WERI-Rb-1 (cell line): ENCODE measurements at regions not wholly inside any gene's neighbourhood (a gene's known extent, or its start where the extent isn't known, plus 50 kb on each side); places are given as distances from the start of the nearest gene placed in this dataset.
A peak's percentile ranks its signal among the peaks of the same experiment; 100 is the strongest.

Experiments used
- DNase-seq: peaks from one replicate; pipeline ENCODE4 v3.0.0-alpha.2; 2020
- H3K27ac ChIP-seq: fragments of 250-450 bp; sonication (Bioruptor Pico); 2 replicates; pipeline ENCODE4 v1.5.1; 2020; ENCODE audit warnings: mild to moderate bottlenecking, moderate library complexity
- H3K27me3 ChIP-seq: fragments of 250-450 bp; sonication (Bioruptor Pico); 2 replicates; pipeline ENCODE4 v1.5.1; 2021; ENCODE audit warnings: mild to moderate bottlenecking, low read depth, moderate library complexity; ENCODE audit not compliant: insufficient read depth, severe bottlenecking
- H3K36me3 ChIP-seq: fragments of 250-450 bp; sonication (Bioruptor Pico); 2 replicates; pipeline ENCODE4 v1.5.1; 2020; ENCODE audit warnings: mild to moderate bottlenecking, moderate library complexity
- H3K4me3 ChIP-seq: 2 replicates; pipeline ENCODE4 v1.5.1; 2011; ENCODE audit warnings: low read depth, mild to moderate bottlenecking, control low read depth, low read length
- H3K9me3 ChIP-seq: fragments of 250-450 bp; sonication (Bioruptor Pico); 2 replicates; pipeline ENCODE4 v1.5.1; 2021; ENCODE audit warnings: mild to moderate bottlenecking, moderate library complexity; ENCODE audit not compliant: severe bottlenecking
- TF ChIP-seq, protein P1 (sequence below): IDR thresholded peaks from 2 replicates; pipeline ENCODE4 v1.5.1; 2011; ENCODE audit warnings: low read depth, mild to moderate bottlenecking, control low read depth, inconsistent platforms, low read length

DNA sequence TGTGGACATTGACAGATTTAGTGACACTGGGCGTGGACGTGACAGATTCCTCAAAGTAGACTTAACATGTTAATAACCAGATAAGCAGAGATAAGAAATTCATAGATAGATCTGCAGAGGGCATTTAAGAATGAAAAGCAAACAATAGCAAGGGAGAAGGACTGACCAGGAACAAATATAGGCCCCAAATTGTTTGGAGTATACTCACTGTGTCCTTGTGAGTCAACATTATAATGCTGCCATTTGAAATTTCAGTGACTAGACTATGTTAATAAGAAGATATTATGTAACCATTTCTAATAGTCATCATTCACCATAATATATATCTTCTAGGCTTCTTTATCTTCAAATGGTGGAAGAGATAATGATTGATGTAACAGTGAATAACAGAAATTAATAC lies 78.1 kb upstream of the SLC38A11 start:
- Histone ChIP-seq H3K27me3 (no peaks in the 10 kb centered on the region), H3K9me3 (no peaks in the 10 kb centered on the region), H3K27ac (no peak overlapping the region), H3K36me3 (no peaks in the 10 kb centered on the region), H3K4me3 (no peak overlapping the region)
- TF ChIP-seq, protein P1, sequence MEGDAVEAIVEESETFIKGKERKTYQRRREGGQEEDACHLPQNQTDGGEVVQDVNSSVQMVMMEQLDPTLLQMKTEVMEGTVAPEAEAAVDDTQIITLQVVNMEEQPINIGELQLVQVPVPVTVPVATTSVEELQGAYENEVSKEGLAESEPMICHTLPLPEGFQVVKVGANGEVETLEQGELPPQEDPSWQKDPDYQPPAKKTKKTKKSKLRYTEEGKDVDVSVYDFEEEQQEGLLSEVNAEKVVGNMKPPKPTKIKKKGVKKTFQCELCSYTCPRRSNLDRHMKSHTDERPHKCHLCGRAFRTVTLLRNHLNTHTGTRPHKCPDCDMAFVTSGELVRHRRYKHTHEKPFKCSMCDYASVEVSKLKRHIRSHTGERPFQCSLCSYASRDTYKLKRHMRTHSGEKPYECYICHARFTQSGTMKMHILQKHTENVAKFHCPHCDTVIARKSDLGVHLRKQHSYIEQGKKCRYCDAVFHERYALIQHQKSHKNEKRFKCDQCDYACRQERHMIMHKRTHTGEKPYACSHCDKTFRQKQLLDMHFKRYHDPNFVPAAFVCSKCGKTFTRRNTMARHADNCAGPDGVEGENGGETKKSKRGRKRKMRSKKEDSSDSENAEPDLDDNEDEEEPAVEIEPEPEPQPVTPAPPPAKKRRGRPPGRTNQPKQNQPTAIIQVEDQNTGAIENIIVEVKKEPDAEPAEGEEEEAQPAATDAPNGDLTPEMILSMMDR, result no peak
- no peak for DNase-seq

DNA sequence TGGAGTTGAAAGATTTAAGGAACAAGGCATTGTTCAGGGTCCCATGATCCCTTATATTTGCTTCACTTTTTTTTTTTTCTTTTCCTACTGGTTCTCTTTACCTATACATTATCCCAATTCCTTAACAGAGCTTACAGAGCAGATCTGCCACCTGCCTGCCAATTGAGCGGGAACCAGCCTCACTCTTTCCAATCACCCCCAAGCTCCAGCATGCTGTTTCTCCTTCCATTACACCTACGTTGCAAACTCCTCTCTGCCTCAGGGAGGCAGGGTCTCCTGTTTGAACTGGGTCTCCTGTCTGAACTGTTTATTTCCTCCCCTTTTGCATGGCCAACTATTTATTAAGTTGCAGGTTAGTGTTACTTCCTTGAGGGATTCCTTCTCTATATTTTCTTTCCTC lies 77.2 kb upstream of the SLC38A11 start:
- H3K9me3 ChIP-seq, result no peaks in the 10 kb centered on the region
- DNase-seq, result no peak
- no peak overlapping the region for H3K27ac ChIP-seq
- H3K36me3 ChIP-seq, result no peaks in the 10 kb centered on the region
- no peaks in the 10 kb centered on the region for H3K27me3 ChIP-seq
- H3K4me3 ChIP-seq, result no peak overlapping the region
- TF ChIP-seq, protein P1, result no peak

DNA sequence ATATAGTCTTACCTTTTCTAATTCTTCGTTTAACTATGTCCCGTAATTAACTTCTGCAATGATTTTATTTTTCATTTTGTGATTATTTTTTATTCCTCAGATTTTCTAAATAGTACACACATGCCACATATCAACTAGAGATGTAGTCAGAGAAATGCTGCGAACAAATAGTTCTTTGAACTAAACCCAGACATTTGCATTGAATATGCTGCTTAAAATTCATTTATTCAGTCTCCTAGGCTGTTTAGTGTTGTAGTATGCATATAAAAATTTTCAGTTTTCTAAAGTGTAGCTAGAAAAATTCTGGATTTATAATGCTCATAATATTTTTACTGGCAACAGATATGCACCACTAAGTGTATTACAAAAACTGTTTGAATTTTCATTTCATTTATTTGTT lies 68.9 kb upstream of the SLC38A11 start:
- DNase-seq, result no peak
- Histone ChIP-seq H3K27ac (no peak overlapping the region), H3K4me3 (no peak overlapping the region), H3K36me3 (no peaks in the 10 kb centered on the region), H3K9me3 (no peaks in the 10 kb centered on the region), H3K27me3 (no peaks in the 10 kb centered on the region)
- TF ChIP-seq, protein P1, result no peak

DNA sequence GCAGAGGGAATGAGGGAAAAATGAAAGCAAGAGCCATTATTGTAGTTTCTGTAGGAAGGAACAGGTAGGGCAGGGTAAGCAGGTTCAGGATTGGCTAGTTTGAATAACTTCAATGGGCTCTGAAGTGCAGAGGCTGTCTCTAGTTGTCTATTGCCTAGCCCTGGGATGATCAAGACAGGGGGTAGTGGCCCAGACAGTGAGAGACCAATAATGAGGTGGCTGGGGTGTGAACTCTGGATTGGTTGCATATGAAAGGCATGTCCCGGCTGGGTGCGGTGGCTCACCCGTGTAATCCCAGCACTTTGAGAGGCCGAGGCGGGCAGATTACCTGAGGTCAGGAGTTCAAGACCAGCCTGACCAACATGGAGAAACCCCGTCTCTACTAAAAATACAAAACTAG lies 67.5 kb upstream of the SLC38A11 start:
- H3K27me3 ChIP-seq, result no peaks in the 10 kb centered on the region
- TF ChIP-seq, protein P1, result no peak
- H3K4me3 ChIP-seq, result no peak overlapping the region
- no peak for DNase-seq
- H3K36me3 ChIP-seq, result no peaks in the 10 kb centered on the region
- no peaks in the 10 kb centered on the region for H3K9me3 ChIP-seq
- H3K27ac ChIP-seq, result no peak overlapping the region

DNA sequence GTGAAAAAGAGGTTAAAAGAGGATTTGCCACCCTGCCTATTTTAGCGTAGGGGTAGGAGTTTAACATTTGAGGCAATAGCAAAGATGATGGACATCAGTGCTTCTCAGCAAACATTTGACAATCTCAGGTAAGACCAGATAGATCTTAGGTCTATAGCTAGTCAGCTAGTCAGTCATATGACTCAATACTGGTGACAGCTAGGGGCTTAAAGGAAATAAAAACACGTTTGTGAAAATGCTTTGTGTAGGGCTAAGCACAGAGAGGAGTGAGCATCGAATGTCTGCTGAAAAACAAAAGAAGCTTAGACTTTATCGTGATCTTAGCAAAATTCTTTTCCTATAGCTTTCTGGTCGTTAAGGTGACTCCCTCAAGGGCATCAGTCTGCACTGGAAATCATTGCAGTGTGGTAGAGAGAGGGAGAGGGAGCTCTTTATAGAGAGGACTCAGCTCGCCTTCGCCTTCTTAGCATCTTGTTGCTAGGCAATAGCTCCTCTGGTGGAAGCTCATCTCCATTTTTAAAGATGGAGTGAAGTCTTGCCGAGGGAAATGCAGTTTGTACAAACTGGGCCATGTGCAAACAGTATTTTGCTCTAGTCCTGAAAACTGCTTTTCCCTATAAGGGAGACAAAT lies 62.8 kb upstream of the SLC38A11 start:
- DNase-seq, result no peak
- TF ChIP-seq, protein P1, result no peak
- no peak overlapping the region for H3K27ac ChIP-seq
- H3K27me3 ChIP-seq, result no peaks in the 10 kb centered on the region
- no peaks in the 10 kb centered on the region for H3K9me3 ChIP-seq
- no peaks in the 10 kb centered on the region for H3K36me3 ChIP-seq
- no peak overlapping the region for H3K4me3 ChIP-seq

DNA sequence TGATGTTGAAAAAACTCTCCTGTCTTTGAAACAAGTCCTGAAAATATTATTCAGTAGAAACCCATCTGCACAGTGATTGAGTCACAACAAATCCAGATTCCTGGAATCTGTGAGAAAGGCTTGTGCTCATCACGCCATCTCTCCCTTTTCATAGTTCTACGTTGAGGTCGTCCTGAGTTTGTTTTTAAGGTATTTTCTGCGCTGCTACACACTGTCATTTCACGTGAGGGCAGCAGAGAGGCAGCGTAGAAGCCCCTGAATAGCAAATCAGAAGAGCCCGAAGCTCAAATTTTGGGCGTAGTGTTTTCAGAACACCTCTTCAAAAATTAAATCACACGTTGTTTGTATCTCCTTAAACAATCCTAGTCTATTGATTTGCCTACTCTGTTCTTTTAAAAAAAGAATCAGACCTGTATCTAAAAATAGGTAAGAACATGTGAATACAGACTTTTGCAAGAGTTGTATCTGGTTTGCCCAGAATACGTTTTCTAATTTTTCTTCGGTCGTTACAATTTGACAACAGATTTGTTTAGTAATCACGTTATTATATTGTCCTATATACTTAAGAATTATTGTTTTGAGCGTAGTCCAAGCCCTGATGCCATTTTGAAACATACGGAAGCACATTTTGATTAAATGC lies 61.6 kb upstream of the SLC38A11 start:
- Histone ChIP-seq H3K27ac (no peak overlapping the region), H3K27me3 (no peaks in the 10 kb centered on the region), H3K4me3 (no peak overlapping the region), H3K36me3 (no peaks in the 10 kb centered on the region), H3K9me3 (no peaks in the 10 kb centered on the region)
- TF ChIP-seq, protein P1, result peak; percentile 74
- peak; percentile 49 for DNase-seq
